NCI-H774 (cell line): ENCODE measurements at regions not wholly inside any gene's neighbourhood (a gene's known extent, or its start where the extent isn't known, plus 50 kb on each side); places are given as distances from the start of the nearest gene placed in this dataset.

Experiments
- DNase-seq: peaks from one replicate; lab custom pipeline; 2025; lab: John Stamatoyannopoulos, UW

GRCh38 chr2:235358981-235359471 lies 134.8 kb upstream of the AGAP1 start:
- no peak for DNase-seq

- no peak for DNase-seq
Observed at GRCh38 chr2:235360446-235360845, 133.4 kb upstream of the AGAP1 start.

DNA sequence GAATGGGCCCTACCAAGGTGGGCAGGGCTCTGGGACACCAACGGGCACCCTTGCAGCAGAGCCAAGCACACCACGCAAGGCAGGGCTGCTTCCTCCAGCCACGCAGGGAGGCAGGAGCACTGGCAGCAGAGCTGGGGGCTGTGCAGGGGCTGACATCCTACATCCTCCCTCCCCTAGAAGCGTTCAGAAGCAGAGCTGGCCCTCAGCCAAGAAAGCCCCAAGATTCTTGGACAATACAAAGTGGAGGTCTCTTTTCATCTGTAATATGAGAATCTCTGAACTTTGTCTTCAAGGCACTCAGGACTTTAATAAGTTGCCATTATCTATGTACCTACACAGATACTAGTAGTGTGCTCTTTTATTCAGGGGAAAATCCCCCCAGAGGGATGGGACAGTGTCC lies 128.1 kb upstream of the AGAP1 start:
- DNase-seq, result no peak

DNA sequence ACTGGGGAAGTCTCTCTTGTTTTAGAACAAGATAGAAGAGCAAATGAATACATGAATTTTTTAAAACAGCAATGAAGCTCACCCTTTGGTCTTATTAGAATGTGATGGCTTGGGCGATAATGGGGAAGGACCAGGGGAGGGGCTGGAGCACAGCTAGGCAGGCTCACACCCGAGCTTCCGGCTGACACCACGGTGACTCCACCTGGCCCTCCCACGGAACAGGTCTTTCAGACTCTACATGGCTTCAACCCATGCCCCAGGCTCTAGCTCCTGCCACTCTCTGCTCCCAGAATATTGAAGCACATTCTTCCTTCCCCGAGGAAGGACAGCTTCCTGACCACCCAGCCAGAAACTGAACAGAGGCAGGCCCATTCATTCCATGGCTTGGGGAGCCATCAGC lies 127.5 kb upstream of the AGAP1 start:
- no peak for DNase-seq

DNA sequence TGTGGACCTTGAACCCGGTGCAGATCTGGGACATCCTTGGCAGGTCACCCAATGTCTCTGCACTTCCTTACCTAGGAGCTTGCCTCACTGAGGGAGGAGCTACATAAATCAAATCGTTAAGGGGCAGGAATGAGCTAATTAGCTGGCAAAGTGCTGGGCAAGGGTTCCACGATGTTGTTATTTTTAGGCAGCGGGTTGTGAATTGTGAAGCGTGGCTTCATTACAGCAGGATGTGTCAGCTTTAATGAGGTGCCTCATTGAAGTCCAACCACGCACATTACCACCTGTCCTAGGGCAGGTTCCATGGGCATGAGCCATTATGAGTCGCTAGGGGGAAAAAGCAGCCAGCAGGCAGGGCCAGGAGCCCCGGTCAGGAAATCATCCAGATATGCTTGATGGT lies 127.0 kb upstream of the AGAP1 start:
- peak; percentile 20 for DNase-seq

DNA sequence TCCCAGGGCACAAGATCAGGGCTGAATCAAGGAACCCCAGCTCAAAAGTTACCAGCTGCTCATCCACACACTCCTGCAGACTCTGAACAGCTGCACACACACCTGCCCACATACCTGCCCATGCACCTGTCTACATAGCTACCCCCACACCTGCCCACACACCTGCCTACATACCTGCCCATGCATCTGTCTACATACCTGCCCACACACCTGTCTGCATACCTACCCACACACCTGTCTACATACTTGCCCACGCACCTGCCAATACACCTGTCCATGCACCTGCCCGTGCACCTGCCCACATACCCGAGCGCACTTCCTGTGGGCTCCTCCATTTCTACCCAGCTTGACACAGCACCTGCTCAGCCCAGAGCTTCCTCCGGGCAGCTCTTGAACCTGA lies 122.8 kb upstream of the AGAP1 start:
- peak; percentile 83 for DNase-seq

DNA sequence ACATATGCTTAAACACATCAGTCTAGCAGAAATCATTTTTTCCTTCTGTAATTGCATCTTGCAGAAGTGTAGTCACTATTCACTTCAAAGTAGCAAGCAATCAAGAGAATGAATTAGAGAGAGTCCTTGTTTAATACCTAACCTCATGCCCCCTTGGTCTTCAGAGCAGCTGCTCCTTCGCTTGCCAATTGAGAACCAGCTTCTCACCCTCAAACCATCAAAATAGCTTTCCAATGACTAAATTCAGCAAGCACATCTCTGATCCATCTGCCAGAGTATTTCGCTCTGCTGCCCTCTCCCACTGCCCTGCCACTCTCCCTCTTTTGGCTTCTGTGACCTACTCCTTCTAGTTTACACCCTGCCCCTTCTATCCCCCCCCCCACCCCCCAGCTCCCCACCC lies 120.7 kb upstream of the AGAP1 start:
- DNase-seq, result no peak

- DNase-seq, result no peak
Observed at GRCh38 chr2:235377176-235377575, 116.7 kb upstream of the AGAP1 start.

GRCh38 chr2:235378246-235378645 lies 115.6 kb upstream of the AGAP1 start:
- DNase-seq, result no peak

DNA sequence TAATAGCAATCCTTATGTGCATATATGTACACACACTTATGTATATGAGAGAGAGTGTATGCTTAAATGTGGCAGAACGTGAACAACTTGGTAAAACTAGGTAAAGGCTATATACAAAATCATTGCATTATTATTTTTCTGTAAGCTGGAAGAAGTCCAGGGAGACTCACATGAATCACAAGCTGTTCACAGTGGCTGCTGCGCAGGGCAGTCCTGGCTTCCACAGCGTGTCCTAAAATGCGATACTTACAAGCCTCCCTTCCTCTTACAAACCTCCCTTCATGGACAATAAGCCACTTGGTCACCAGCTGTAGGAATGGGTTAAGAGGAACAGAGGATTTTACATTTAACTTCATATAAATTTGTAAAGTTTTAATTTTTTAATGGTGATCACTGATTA lies 114.9 kb upstream of the AGAP1 start:
- DNase-seq, result no peak

GRCh38 chr2:235381261-235381912 lies 112.5 kb upstream of the AGAP1 start:
- no peak for DNase-seq

- no peak for DNase-seq
Observed at GRCh38 chr2:235382179-235382578, 111.7 kb upstream of the AGAP1 start.

DNA sequence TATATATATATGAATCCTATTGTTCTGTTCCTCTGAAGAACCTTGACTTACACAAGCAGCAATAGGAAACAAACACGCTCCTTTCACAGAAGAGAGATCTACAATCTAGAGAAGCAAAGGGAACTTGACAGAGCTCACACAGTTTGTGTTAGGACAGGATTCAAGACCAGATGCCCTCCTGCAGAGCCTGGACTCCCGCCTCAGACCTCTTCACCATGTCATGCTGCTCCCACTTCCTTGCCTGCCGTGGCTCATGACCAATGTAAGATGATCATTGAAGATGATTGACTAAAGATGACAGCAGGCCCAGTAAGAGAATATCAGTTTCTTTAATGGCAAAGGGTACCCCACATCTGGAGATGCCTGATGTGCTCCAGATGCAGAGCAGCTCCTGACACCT lies 111.2 kb upstream of the AGAP1 start:
- no peak for DNase-seq

DNA sequence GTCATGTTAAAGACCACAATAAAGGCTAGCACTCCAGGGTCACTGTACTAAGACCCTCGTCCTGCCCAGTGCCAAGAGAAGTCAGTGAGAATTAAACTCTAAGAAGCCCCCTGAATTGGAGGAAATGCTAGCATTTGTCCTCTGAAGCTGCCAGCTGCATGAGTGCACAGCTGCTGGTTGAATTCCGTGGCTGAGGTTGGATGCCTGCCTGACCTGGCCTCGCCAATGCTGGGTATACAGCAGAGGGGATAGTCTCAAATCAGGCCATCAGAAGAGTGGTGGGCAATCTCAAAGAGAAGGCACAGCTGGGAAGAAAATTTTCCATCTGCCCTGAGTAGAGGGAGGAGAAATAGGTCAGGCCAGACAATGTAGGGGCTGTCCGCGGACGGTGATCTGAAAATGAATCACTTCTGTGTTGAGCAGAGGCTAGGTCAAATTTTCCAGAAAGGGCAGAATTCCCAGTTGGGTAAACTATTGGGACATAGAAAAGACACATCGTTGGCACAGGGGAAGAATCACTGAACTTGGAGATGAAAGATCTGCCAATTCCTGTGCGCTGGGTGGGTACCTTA lies 110.5 kb upstream of the AGAP1 start:
- DNase-seq, result no peak

GRCh38 chr2:235384624-235385023 lies 109.2 kb upstream of the AGAP1 start:
- no peak for DNase-seq

GRCh38 chr2:235389626-235390025 lies 104.2 kb upstream of the AGAP1 start:
- no peak for DNase-seq

GRCh38 chr2:235390108-235390815 lies 103.6 kb upstream of the AGAP1 start:
- DNase-seq, result no peak

DNA sequence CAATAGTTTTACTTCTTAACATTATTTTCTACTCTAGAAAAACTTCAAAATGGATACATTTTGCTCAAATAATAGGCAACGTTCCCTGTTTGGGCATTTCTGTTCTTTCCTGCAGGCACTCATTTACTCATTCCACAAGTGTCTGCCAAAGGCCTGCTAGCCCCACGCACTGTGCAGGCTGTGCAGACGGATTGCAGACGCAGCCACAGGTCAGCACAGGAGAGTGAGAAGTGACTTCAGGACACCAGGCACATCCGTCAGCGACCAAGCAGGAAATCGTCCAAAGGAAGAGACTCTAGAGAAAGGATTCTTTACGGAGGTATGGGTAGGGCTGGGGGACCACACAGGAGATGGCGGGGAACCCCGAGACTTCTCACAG lies 103.0 kb upstream of the AGAP1 start:
- DNase-seq, result no peak

DNA sequence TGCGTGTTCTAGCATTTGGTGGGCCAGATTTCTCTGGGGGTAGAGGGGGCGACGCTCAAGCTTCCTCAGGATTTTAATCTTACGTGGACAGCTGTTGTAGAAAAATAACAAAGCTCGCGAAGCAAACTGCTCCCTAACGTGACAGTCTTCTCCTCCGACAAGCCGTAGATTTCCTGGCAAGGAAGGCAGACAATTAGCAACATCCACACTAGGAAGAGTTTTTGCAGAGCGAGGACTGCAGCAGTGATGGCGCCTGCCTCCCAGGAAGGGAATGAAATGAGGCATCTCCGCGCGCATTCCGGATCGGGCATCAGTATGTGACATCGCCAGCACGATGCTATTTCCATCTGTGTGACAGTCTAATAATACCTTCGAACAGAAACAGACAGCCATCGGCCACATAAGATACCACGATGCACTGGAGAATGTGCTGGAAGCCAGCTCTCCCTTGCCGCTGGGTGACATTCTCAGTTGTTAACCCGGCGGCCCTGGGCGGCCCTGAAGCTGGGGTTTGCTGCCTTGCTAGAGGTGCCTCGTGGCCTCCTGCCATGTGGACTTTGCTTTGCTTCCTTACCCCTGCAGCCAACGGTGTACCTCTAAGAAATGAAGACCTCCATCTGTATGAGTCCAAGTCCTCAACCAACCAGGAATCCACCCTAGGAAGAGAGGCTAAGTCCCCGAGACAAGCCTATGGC lies 101.8 kb upstream of the AGAP1 start:
- DNase-seq, result no peak

GRCh38 chr2:235394278-235394828 lies 99.5 kb upstream of the AGAP1 start:
- DNase-seq, result no peak

- DNase-seq, result no peak
Observed at GRCh38 chr2:235396071-235396846, 97.6 kb upstream of the AGAP1 start.

GRCh38 chr2:235398321-235398720 lies 95.5 kb upstream of the AGAP1 start:
- DNase-seq, result no peak
